DOHH2 (cell line): ENCODE measurements at regions not wholly inside any gene's neighbourhood (a gene's known extent, or its start where the extent isn't known, plus 50 kb on each side); places are given as distances from the start of the nearest gene placed in this dataset.
"Not testable (repeated sequence)": the region's sequence is repeated elsewhere in the genome, so short reads cannot be mapped to it uniquely, and the experiment has no call there.

ENCODE experiments used
- EZH2phosphoT487 ChIP-seq: fragments of 200-600 bp; sonication (generic); IDR thresholded peaks from 2 replicates; pipeline ENCODE4 v1.6.1; 2017; ENCODE audit warnings: borderline replicate concordance, mild to moderate bottlenecking, antibody characterized with exemption, low read length, moderate library complexity, mixed read lengths
- TF ChIP-seq, protein P1 (sequence below): fragments of 200-600 bp; sonication (generic); IDR thresholded peaks from one replicate; pipeline ENCODE4 v1.5.1; 2014; ENCODE audit warnings: antibody characterized with exemption, mild to moderate bottlenecking, low read depth, low read length; ENCODE audit not compliant: poor library complexity, severe bottlenecking

DNA sequence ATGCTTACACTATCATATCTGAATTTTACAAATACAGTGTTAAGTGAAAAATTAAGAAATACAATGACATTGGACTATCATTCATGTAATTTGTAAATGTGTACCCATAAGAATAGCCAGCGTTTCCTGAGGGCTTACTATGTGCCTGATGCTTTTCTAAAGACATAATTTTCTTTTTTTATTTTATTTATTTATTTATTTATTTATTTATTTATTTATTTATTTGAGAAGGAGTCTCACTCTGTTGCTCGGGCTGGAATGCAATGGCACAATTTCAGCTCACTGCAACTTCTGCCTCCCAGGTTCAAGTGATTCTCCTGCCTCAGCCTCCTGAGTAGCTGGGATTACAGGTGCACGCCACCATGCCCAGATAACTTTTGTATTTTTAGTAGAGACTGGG is 159.5 kb upstream of the SPANXN4 start:
- TF ChIP-seq, protein P1, sequence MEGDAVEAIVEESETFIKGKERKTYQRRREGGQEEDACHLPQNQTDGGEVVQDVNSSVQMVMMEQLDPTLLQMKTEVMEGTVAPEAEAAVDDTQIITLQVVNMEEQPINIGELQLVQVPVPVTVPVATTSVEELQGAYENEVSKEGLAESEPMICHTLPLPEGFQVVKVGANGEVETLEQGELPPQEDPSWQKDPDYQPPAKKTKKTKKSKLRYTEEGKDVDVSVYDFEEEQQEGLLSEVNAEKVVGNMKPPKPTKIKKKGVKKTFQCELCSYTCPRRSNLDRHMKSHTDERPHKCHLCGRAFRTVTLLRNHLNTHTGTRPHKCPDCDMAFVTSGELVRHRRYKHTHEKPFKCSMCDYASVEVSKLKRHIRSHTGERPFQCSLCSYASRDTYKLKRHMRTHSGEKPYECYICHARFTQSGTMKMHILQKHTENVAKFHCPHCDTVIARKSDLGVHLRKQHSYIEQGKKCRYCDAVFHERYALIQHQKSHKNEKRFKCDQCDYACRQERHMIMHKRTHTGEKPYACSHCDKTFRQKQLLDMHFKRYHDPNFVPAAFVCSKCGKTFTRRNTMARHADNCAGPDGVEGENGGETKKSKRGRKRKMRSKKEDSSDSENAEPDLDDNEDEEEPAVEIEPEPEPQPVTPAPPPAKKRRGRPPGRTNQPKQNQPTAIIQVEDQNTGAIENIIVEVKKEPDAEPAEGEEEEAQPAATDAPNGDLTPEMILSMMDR, result not testable (repeated sequence)
- not testable (repeated sequence) for TF ChIP-seq EZH2phosphoT487
